Keratinocyte (primary cell): ENCODE measurements at regions not wholly inside any gene's neighbourhood (a gene's known extent, or its start where the extent isn't known, plus 50 kb on each side); places are given as distances from the start of the nearest gene placed in this dataset.

Experiments used
- DNase-seq: peaks from one replicate; pipeline ENCODE4 v3.0.0-alpha.2; 2011; ENCODE audit warnings: low read depth, missing footprints, low spot score
- FAIRE-seq: peaks from 2 replicates; lab custom pipeline; 2011; peaks lifted over from hg19 to GRCh38; lab: Jason Lieb, UNC
- H2AFZ ChIP-seq: 2 replicates; pipeline ENCODE4 v1.6.0; 2012; ENCODE audit warnings: low read length, control low read depth, inconsistent platforms; ENCODE audit not compliant: control insufficient read depth
- H3K27ac ChIP-seq: 2 replicates; pipeline ENCODE4 v1.5.1; 2011; ENCODE audit warnings: low read length; ENCODE audit not compliant: control insufficient read depth, insufficient read depth
- H3K27me3 ChIP-seq: 3 replicates; pipeline ENCODE4 v1.6.0; 2011; ENCODE audit warnings: low read length; ENCODE audit not compliant: control insufficient read depth, insufficient read depth; ENCODE audit errors: extremely low read depth
- H3K36me3 ChIP-seq, 2 experiments: 2 replicates in 1 of 2; 3 replicates in 1 of 2; pipeline ENCODE4 v1.5.1; 2011; ENCODE audit warnings: low read length in 2 of 2, mild to moderate bottlenecking in 1 of 2; ENCODE audit not compliant: control insufficient read depth in 2 of 2, insufficient read depth in 2 of 2; ENCODE audit errors: extremely low read depth in 1 of 2
- H3K4me1 ChIP-seq: 3 replicates; pipeline ENCODE4 v1.5.1; 2011; ENCODE audit warnings: low read length; ENCODE audit not compliant: control insufficient read depth, insufficient read depth; ENCODE audit errors: extremely low read depth
- H3K4me2 ChIP-seq: 3 replicates; pipeline ENCODE4 v1.6.0; 2011; ENCODE audit warnings: low read depth, low read length; ENCODE audit not compliant: control insufficient read depth, insufficient read depth; ENCODE audit errors: extremely low read depth
- H3K4me3 ChIP-seq, 3 experiments: fragments of 200-600 bp in 1 of 3; sonication (generic) in 1 of 3; 2 replicates in 2 of 3; 3 replicates in 1 of 3; pipeline ENCODE4 v1.5.1; 2011 to 2016; ENCODE audit warnings: low read length in 3 of 3, mild to moderate bottlenecking in 3 of 3, control low read depth in 2 of 3, inconsistent platforms in 1 of 3, low read depth in 1 of 3, mixed read lengths in 1 of 3, mixed run types in 1 of 3, moderate library complexity in 1 of 3; ENCODE audit not compliant: control insufficient read depth in 2 of 3, insufficient read depth in 2 of 3; ENCODE audit errors: extremely low read depth in 1 of 3
- H3K79me2 ChIP-seq: 2 replicates; pipeline ENCODE4 v1.6.0; 2012; ENCODE audit warnings: low read length; ENCODE audit not compliant: control insufficient read depth, insufficient read depth
- H3K9ac ChIP-seq: 3 replicates; pipeline ENCODE4 v1.6.0; 2011; ENCODE audit warnings: low read length; ENCODE audit not compliant: control insufficient read depth, insufficient read depth; ENCODE audit errors: extremely low read depth
- H3K9me1 ChIP-seq: 3 replicates; pipeline ENCODE4 v1.6.0; 2011; ENCODE audit warnings: low read length; ENCODE audit not compliant: control insufficient read depth, insufficient read depth; ENCODE audit errors: extremely low read depth
- H3K9me3 ChIP-seq: 2 replicates; pipeline ENCODE4 v1.5.1; 2012; ENCODE audit warnings: low read depth, low read length; ENCODE audit not compliant: control insufficient read depth
- H4K20me1 ChIP-seq: 3 replicates; pipeline ENCODE4 v1.6.0; 2011; ENCODE audit warnings: low read length; ENCODE audit not compliant: control insufficient read depth, insufficient read depth; ENCODE audit errors: extremely low read depth
- CTCF ChIP-seq, 3 experiments: IDR thresholded peaks in 1 of 3; conservative IDR thresholded peaks in 1 of 3; optimal IDR thresholded peaks in 1 of 3; 2 replicates in 2 of 3; 3 replicates in 1 of 3; pipeline versions ENCODE3 to v1.5.1; 2011; ENCODE audit warnings: low read length in 3 of 3, mild to moderate bottlenecking in 3 of 3, moderate library complexity in 2 of 3, control low read depth in 1 of 3, inconsistent platforms in 1 of 3; ENCODE audit not compliant: insufficient read depth in 2 of 3; ENCODE audit errors: extremely low read depth in 1 of 3
- EZH2 ChIP-seq: IDR thresholded peaks from one replicate; pipeline ENCODE4 v1.6.1; 2012; ENCODE audit warnings: inconsistent platforms, mild to moderate bottlenecking, low read length, moderate library complexity
- dilution Hi-C: fragments of 300-500 bp; cut with MboI; formaldehyde crosslinking; loops from one replicate; pipeline ENCODE4 v1.7.0; 2020; ENCODE audit warnings: low sequenced_read_pairs; ENCODE audit not compliant: extremely low pct_ligation_motif_present

- no peak overlapping the region for H3K4me2 ChIP-seq
- no peaks in the 10 kb centered on the region for H3K4me1 ChIP-seq
- no peak overlapping the region for H2AFZ ChIP-seq
- H3K4me3 ChIP-seq, result no peak overlapping the region
- H3K27me3 ChIP-seq, result no peaks in the 10 kb centered on the region
- no peaks in the 10 kb centered on the region for H3K9me1 ChIP-seq
- no peaks in the 10 kb centered on the region for H3K79me2 ChIP-seq
- no peaks in the 10 kb centered on the region for H3K36me3 ChIP-seq
- TF ChIP-seq CTCF (optimal IDR thresholded peaks at IDR 0.05 in 1 of 3, IDR thresholded peaks at IDR 0.05 in 1 of 3, conservative IDR thresholded peaks at IDR 0.05 in 1 of 3; ENCODE audit: extremely low read depth in 1 of 3, insufficient read depth in 2 of 3, low read length in 3 of 3), result no peak
- TF ChIP-seq EZH2, result no peak
- H3K9ac ChIP-seq, result no peak overlapping the region
- no peaks in the 10 kb centered on the region for H3K9me3 ChIP-seq
- FAIRE-seq (no peak), DNase-seq (no peak)
- no peaks in the 10 kb centered on the region for H4K20me1 ChIP-seq
- dilution Hi-C loops, result no loop called here
- no peak overlapping the region for H3K27ac ChIP-seq
Measured at GRCh38 chr2:215652388-215652787, 216.5 kb upstream of the FN1 start.

GRCh38 chr2:215651412-215651811 lies 215.5 kb upstream of the FN1 start:
- H2AFZ ChIP-seq, result no peak overlapping the region
- no peak for TF ChIP-seq CTCF (optimal IDR thresholded peaks at IDR 0.05 in 1 of 3, IDR thresholded peaks at IDR 0.05 in 1 of 3, conservative IDR thresholded peaks at IDR 0.05 in 1 of 3; ENCODE audit: extremely low read depth in 1 of 3, insufficient read depth in 2 of 3, low read length in 3 of 3)
- no peak for TF ChIP-seq EZH2
- no peak overlapping the region for H3K4me2 ChIP-seq
- H3K79me2 ChIP-seq, result no peaks in the 10 kb centered on the region
- DNase-seq (no peak), FAIRE-seq (no peak)
- H3K27ac ChIP-seq, result no peak overlapping the region
- H3K4me1 ChIP-seq, result no peaks in the 10 kb centered on the region
- no peaks in the 10 kb centered on the region for H4K20me1 ChIP-seq
- no peaks in the 10 kb centered on the region for H3K9me1 ChIP-seq
- no peak overlapping the region for H3K4me3 ChIP-seq
- dilution Hi-C loops, result no loop called here
- H3K27me3 ChIP-seq, result no peaks in the 10 kb centered on the region
- no peaks in the 10 kb centered on the region for H3K36me3 ChIP-seq
- H3K9me3 ChIP-seq, result no peaks in the 10 kb centered on the region
- H3K9ac ChIP-seq, result no peak overlapping the region
